WI38 (cell line): ENCODE measurements at regions not wholly inside any gene's neighbourhood (a gene's known extent, or its start where the extent isn't known, plus 50 kb on each side); places are given as distances from the start of the nearest gene placed in this dataset.

ENCODE experiments used
- H3K4me3 ChIP-seq: 2 replicates; pipeline ENCODE4 v1.5.1; 2011; ENCODE audit warnings: low read depth, mild to moderate bottlenecking, control low read depth, low read length
- TF ChIP-seq, protein P1 (sequence below): IDR thresholded peaks from 2 replicates; pipeline ENCODE4 v1.5.1; 2012; ENCODE audit warnings: low read depth, mild to moderate bottlenecking, control low read depth, low read length

DNA sequence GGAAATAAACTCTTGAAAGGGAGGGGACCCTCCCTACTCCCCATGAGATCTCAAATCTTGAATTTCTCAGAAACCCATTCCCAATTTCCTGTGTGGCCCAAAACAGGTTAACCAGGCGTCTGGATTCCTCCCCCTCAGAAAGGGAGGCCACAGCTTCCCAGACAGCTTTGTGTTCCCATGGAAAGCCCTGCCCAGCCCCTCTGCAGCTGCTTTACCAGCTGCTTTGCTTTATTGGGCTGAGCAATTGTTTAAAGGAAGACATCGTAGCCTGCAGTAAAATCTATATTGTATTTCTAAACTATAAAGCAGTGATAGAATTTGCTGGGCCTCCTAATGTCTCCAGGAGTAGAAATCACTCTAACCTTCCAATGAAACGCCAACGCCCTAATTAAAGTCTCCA lies 97.4 kb downstream of the CHST1 start:
- TF ChIP-seq, protein P1, sequence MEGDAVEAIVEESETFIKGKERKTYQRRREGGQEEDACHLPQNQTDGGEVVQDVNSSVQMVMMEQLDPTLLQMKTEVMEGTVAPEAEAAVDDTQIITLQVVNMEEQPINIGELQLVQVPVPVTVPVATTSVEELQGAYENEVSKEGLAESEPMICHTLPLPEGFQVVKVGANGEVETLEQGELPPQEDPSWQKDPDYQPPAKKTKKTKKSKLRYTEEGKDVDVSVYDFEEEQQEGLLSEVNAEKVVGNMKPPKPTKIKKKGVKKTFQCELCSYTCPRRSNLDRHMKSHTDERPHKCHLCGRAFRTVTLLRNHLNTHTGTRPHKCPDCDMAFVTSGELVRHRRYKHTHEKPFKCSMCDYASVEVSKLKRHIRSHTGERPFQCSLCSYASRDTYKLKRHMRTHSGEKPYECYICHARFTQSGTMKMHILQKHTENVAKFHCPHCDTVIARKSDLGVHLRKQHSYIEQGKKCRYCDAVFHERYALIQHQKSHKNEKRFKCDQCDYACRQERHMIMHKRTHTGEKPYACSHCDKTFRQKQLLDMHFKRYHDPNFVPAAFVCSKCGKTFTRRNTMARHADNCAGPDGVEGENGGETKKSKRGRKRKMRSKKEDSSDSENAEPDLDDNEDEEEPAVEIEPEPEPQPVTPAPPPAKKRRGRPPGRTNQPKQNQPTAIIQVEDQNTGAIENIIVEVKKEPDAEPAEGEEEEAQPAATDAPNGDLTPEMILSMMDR = no peak
- no peak overlapping the region for H3K4me3 ChIP-seq

DNA sequence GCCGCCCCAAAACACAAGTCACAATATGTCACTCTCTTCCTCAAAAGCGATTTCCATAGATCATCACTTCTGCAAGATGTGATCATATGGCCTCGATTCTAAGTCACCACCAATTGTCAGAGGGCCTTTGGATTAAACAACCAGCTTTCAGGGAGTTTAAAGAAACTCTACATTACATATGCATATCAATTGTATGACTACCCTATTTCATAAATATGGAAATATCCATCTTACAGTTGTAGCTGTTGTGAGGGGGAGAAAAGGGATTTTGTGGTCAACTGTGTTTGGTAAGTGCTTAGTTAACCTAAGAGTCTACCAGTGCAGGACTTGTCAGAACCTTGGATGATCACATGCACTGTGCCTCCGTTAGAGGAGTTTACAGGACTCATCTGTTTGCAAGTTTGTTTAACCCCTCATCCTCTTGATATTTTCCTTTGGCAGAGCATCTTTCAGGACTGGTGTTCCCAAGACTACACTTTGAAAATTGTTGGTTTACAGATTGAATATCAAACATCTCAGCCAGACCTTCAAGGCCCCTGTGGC lies 99.9 kb downstream of the CHST1 start:
- TF ChIP-seq, protein P1 = no peak
- no peak overlapping the region for H3K4me3 ChIP-seq

DNA sequence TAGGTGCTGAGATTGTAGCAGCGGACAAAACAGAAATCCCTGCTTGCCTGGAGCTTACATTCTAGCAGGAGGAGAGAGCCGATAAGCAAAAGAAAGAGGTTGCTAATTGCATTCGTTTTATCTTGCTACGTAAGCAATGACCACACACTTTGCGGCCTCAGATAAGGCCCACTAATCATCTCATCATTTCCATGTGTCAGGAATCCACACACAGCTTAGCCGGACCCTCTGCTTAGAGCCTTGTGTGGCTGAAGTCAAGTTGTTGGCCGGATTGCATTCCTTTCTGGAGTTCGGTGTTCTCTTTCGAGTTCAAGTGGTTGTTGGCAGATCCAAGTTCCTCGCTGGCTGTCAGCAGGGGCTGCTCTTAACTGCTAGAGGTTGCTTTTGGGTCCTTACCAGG lies 101.6 kb downstream of the CHST1 start:
- TF ChIP-seq, protein P1 = no peak
- no peak overlapping the region for H3K4me3 ChIP-seq

DNA sequence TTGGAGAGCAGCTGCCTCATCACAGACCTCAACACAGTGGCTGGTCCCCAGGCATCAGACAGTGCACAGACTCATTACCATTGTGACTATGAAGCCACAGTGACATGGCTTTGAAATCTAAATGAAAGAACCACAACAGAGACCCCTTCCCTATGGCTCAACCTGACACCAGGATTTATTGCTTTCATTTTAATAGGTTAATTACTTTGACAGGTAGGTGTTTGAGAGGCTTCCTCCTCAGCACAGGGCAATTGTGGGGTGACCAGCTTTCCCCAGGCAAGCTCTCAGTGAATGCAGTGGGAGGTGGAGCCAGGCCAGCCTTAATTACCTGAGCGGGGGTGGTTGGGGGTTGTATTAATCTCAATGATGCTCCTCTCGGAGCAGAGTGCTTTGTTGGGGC lies 102.3 kb downstream of the CHST1 start:
- H3K4me3 ChIP-seq = no peak overlapping the region
- TF ChIP-seq, protein P1 = no peak

DNA sequence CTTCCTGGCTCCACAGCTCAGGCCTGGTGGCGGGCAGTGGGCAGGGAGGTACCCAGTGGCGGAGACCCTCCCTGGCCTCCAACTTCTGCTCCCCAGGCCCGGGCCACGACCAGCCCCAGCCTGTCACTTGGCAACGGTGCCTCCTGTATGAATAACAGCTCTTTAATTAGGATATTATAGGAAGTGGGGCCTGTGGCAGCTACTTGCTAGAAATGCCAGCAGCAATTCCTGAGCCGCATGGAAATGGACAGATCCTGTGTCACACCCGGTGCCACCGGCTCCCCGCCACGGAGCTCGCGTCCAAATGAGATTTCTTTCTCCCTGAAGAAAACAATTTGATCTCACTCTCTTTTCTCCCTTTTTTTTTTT lies 104.5 kb downstream of the CHST1 start:
- no peak overlapping the region for H3K4me3 ChIP-seq
- TF ChIP-seq, protein P1 = no peak

DNA sequence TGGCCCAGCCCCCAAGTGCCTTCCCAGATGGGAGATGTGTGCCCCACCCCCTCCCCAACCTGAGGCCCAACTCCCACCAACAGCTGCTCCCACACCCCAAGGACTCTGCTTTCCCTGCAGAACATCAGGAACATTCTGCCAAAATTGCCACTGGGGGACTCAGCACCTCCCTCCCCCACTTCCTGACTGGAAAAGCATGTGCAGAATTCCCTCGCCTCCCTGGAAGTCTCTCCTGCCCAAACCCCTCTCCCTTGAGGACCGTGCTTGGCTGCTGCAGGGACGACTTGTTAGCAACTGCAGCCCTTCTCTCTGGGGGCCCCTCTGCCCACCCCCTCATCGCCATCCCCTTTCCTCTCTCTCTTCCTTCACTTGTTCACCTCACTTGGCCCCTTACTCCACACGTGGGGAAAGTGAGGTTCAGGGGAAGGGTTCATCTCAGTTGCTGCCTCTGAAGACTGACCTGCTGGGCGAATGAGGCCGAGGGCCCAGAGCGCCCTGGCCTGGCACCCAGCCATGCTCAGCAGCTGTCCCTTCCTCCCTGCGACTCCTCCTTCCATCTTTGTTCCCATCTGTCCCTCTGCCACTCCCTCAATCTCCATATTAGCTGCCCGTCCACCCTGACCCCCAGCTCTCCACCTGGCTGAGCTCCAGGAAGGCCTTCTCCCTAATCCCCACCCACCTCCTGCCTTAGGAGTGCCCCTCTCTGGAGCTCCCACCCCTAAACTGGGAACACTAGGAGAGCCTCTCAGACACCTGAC lies 105.1 kb downstream of the CHST1 start:
- no peak overlapping the region for H3K4me3 ChIP-seq
- TF ChIP-seq, protein P1 = no peak

DNA sequence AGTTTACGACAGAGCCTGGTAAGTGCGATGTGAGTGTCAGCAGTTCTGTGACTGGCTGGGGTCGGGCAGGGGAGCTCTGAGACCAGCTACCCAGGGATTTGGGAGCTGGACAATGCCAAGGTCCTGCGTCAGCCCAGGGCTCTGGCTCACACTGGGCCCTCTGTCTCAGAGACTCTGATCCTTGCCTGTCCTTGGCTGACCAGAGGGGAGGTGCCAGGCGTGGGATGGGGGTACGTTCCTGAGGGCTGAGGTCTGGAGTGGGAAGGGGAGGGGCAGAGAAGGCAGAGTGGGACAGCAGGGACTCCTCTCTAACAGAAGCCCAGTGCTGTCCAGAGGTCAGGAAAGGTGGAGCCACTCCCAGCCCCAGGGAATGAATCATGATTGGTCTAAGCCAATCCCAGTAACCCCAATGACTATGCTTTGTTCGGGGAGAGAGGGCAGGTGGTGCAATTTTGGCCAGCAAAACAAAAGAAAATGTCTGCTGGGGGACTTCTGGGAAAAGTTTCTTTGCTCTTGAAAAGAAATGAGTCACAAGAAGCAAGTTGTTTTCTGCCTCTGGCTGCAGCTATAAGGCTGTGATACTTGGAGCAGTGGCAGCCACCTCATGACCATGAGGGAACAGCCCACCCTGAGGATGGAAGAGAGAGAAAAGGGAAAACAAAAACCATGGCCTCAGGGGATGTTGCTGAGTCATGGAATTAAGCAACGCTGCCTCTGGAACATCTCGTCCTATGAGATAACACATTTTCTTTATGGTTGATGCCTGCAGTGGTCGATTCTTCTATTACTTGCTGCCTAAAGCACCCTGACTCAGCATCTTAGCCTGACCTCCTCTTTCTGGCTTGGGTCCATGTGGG lies 108.3 kb downstream of the CHST1 start:
- H3K4me3 ChIP-seq = no peak overlapping the region
- TF ChIP-seq, protein P1 = no peak
